ENCODE measurements at regions not wholly inside any gene's neighbourhood (a gene's known extent, or its start where the extent isn't known, plus 50 kb on each side); places are given as distances from the start of the nearest gene placed in this dataset.

DNA sequence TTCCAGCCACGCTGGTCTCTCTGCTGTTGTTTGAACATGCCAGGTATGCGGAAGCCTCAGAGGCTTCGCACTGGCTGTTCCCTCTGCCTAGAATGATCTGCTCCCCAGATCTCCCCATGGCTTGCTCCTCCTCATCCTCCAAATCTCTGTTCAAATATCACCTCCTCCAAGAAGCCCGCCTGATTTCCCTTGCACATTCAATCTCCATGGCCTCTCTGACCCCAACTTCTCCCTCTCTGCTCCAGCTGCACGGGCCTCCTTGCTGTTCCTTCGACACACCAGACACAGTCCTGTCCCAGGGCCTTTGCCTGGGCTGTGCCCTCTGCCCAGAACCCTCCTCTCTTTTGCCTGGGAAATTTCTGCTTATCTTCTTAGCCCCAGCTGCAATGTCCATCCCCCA lies 52.5 kb upstream of the PTPRS start (continued):
- TF ChIP-seq, protein P1, sequence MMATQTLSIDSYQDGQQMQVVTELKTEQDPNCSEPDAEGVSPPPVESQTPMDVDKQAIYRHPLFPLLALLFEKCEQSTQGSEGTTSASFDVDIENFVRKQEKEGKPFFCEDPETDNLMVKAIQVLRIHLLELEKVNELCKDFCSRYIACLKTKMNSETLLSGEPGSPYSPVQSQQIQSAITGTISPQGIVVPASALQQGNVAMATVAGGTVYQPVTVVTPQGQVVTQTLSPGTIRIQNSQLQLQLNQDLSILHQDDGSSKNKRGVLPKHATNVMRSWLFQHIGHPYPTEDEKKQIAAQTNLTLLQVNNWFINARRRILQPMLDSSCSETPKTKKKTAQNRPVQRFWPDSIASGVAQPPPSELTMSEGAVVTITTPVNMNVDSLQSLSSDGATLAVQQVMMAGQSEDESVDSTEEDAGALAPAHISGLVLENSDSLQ (IDR thresholded peaks at IDR 0.05): 0 out of 2 replicates have a peak, but pooled peaks have one; percentile 1
- TF ChIP-seq NELFE (IDR thresholded peaks at IDR 0.05; ENCODE audit: insufficient read depth, insufficient read length) (no peak), RBM25 (IDR thresholded peaks at IDR 0.05; ENCODE audit: low read depth, low read length, severe bottlenecking) (peak; percentile 12), BCOR (IDR thresholded peaks at IDR 0.05) (peak; percentile 74), ZFP36 (IDR thresholded peaks at IDR 0.05; ENCODE audit: low read depth, low read length, partially characterized antibody) (peak; percentile 91), ZNF146 (CRISPR knock-in tag; IDR thresholded peaks at IDR 0.05; ENCODE audit: unreplicated experiment) (no peak), ZNF140 (CRISPR knock-in tag; IDR thresholded peaks at IDR 0.05) (no peak), NCOA6 (IDR thresholded peaks at IDR 0.05) (no peak), TOE1 (IDR thresholded peaks at IDR 0.05; ENCODE audit: borderline replicate concordance) (no peak), TOE1 (CRISPR knock-in tag; IDR thresholded peaks at IDR 0.05; ENCODE audit: borderline replicate concordance, low read depth) (no peak), CHD4 (IDR thresholded peaks at IDR 0.05; ENCODE audit: insufficient read depth, insufficient replicate concordance, low read depth, low read length, poor library complexity, severe bottlenecking) (no peak), KDM1A (IDR thresholded peaks at IDR 0.05) (peak; percentile 41 to 42; a peak in 3 of 4 replicates), CBFA2T2 (conservative IDR thresholded peaks at IDR 0.05) (no peak; the same call in 1 of the 2 replicates), ZNF780A (CRISPR knock-in tag; IDR thresholded peaks at IDR 0.05) (no peak), TGIF2 (CRISPR knock-in tag; IDR thresholded peaks at IDR 0.05) (no peak), ZNF354B (CRISPR knock-in tag; IDR thresholded peaks at IDR 0.05) (no peak), POLR2AphosphoS5 (IDR thresholded peaks at IDR 0.05; ENCODE audit: control insufficient read depth, insufficient read depth, low read depth, low read length) (no peak)
- TF ChIP-seq, protein P2, sequence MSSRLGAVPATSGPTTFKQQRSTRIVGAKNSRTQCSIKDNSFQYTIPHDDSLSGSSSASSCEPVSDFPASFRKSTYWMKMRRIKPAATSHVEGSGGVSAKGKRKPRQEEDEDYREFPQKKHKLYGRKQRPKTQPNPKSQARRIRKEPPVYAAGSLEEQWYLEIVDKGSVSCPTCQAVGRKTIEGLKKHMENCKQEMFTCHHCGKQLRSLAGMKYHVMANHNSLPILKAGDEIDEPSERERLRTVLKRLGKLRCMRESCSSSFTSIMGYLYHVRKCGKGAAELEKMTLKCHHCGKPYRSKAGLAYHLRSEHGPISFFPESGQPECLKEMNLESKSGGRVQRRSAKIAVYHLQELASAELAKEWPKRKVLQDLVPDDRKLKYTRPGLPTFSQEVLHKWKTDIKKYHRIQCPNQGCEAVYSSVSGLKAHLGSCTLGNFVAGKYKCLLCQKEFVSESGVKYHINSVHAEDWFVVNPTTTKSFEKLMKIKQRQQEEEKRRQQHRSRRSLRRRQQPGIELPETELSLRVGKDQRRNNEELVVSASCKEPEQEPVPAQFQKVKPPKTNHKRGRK (tag; IDR thresholded peaks at IDR 0.05): no peak
- TF ChIP-seq, protein P3, sequence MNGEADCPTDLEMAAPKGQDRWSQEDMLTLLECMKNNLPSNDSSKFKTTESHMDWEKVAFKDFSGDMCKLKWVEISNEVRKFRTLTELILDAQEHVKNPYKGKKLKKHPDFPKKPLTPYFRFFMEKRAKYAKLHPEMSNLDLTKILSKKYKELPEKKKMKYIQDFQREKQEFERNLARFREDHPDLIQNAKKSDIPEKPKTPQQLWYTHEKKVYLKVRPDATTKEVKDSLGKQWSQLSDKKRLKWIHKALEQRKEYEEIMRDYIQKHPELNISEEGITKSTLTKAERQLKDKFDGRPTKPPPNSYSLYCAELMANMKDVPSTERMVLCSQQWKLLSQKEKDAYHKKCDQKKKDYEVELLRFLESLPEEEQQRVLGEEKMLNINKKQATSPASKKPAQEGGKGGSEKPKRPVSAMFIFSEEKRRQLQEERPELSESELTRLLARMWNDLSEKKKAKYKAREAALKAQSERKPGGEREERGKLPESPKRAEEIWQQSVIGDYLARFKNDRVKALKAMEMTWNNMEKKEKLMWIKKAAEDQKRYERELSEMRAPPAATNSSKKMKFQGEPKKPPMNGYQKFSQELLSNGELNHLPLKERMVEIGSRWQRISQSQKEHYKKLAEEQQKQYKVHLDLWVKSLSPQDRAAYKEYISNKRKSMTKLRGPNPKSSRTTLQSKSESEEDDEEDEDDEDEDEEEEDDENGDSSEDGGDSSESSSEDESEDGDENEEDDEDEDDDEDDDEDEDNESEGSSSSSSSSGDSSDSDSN (IDR thresholded peaks at IDR 0.05; ENCODE audit: borderline replicate concordance in 1 of 2, low read depth in 2 of 2, low read length in 2 of 2): no peak
- TF ChIP-seq, protein P4, sequence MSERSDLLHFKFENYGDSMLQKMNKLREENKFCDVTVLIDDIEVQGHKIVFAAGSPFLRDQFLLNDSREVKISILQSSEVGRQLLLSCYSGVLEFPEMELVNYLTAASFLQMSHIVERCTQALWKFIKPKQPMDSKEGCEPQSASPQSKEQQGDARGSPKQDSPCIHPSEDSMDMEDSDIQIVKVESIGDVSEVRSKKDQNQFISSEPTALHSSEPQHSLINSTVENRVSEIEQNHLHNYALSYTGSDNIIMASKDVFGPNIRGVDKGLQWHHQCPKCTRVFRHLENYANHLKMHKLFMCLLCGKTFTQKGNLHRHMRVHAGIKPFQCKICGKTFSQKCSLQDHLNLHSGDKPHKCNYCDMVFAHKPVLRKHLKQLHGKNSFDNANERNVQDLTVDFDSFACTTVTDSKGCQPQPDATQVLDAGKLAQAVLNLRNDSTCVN (CRISPR knock-in tag; IDR thresholded peaks at IDR 0.05): no peak

Measured in K562 (cell line).